IMR-90 (cell line): ENCODE measurements at regions not wholly inside any gene's neighbourhood (a gene's known extent, or its start where the extent isn't known, plus 50 kb on each side); places are given as distances from the start of the nearest gene placed in this dataset.

ENCODE experiments used
- POLR2A ChIP-seq: IDR thresholded peaks from 2 replicates; pipeline ENCODE4 v1.6.1; 2012; ENCODE audit warnings: mild to moderate bottlenecking, low read depth, low read length
- TF ChIP-seq, protein P1 (sequence below): conservative IDR thresholded peaks from 2 replicates; pipeline ENCODE4 v1.5.1; 2012; ENCODE audit warnings: mild to moderate bottlenecking, low read depth, low read length, improper control_type of control experiment

DNA sequence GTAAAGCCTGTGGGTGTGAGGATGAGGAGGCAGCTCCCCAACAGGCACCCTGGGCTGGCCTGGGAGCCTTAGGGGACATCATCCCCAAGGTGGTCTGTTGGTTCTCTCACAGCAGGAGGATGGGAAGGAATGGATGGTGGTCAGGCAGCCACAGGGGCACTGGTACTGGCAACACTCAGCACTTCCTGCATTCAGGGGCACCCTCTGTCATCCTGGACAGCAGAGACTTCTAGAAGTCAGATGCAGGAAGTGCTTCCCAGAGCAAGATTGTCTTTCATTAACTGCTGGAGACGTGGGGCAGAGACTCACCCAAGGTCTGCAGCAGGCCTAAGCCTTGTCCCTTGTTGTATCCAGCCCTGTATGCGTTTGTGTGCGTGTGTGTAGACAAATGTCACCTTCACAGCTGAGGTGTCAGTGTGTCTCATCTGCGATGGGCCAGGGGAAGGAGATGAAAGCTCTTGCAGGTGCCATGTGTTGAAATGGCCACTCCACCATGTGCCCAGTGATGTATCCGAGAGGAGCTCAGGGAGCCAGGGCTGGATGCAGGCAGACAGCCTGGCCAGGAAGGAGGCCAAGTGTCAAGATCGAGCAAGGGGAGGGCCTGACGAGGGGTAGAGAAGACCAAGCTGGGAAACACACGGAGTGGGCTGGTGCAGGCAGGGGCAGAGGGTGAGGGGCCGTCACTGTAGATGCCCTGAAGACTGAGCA is 85.1 kb downstream of the PITPNM2 start:
- TF ChIP-seq POLR2A: no peak
- TF ChIP-seq, protein P1, sequence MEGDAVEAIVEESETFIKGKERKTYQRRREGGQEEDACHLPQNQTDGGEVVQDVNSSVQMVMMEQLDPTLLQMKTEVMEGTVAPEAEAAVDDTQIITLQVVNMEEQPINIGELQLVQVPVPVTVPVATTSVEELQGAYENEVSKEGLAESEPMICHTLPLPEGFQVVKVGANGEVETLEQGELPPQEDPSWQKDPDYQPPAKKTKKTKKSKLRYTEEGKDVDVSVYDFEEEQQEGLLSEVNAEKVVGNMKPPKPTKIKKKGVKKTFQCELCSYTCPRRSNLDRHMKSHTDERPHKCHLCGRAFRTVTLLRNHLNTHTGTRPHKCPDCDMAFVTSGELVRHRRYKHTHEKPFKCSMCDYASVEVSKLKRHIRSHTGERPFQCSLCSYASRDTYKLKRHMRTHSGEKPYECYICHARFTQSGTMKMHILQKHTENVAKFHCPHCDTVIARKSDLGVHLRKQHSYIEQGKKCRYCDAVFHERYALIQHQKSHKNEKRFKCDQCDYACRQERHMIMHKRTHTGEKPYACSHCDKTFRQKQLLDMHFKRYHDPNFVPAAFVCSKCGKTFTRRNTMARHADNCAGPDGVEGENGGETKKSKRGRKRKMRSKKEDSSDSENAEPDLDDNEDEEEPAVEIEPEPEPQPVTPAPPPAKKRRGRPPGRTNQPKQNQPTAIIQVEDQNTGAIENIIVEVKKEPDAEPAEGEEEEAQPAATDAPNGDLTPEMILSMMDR: no peak
